T-cell (primary cell): ENCODE measurements at regions not wholly inside any gene's neighbourhood (a gene's known extent, or its start where the extent isn't known, plus 50 kb on each side); places are given as distances from the start of the nearest gene placed in this dataset.

Experiments used
- ATAC-seq, 4 experiments: fragments of 200-7000 bp in 3 of 4; fragments of 150-1000 bp in 1 of 4; cut with Tn5 transposase; replicated peaks in 1 of 4; 1 replicate in 3 of 4; 2 replicates in 1 of 4; pipeline ENCODE4 v1.10.0; 2021; ENCODE audit warnings: moderate library complexity in 3 of 4, mild to moderate bottlenecking in 2 of 4, moderate number of reproducible peaks in 1 of 4
- CTCF ChIA-PET, 2 donors: fragments of 300-600 bp; sonication (Branson Sonifier 250); formaldehyde crosslinking; loops; one replicate each; lab custom pipeline; 2022; ENCODE audit warnings: antibody characterized with exemption in 2 of 2; lab: Charles Lee
- POLR2A ChIA-PET, 2 donors: fragments of 300-600 bp; sonication (Branson Sonifier 250); formaldehyde crosslinking; loops; one replicate each; lab custom pipeline; 2022; ENCODE audit warnings: antibody characterized with exemption in 2 of 2; lab: Charles Lee
- DNase-seq, 35 experiments: peaks; one replicate each; pipeline versions ENCODE4 v3.0.0 to v3.0.0-alpha.2; 2013 to 2023
- H3K27ac ChIP-seq: one replicate; pipeline ENCODE4 v1.5.1; 2013; ENCODE audit warnings: low read length
- H3K27me3 ChIP-seq, 2 experiments: replicated peaks in 1 of 2; 1 replicate in 1 of 2; 2 replicates in 1 of 2; pipeline versions ENCODE4 v1.6.1 to v1.7.0; 2013; ENCODE audit warnings: low read length in 1 of 2, mixed read lengths in 1 of 2; ENCODE audit not compliant: control insufficient read depth in 2 of 2, insufficient read depth in 2 of 2; ENCODE audit errors: extremely low read depth in 1 of 2
- H3K36me3 ChIP-seq, 2 donors: 1 replicate in 1 of 2; 2 replicates in 1 of 2; pipeline versions ENCODE4 v1.6.1 to v1.7.0; 2013; ENCODE audit warnings: low read length in 1 of 2; ENCODE audit not compliant: control insufficient read depth in 2 of 2, insufficient read depth in 1 of 2; ENCODE audit errors: extremely low read depth in 1 of 2
- H3K4me1 ChIP-seq, 2 experiments: 1 replicate in 1 of 2; 2 replicates in 1 of 2; pipeline versions ENCODE4 v1.6.1 to v1.7.0; 2013; ENCODE audit warnings: low read length in 2 of 2, mixed read lengths in 1 of 2; ENCODE audit not compliant: insufficient read depth in 2 of 2, control insufficient read depth in 1 of 2; ENCODE audit errors: extremely low read depth in 1 of 2
- H3K4me3 ChIP-seq, 2 donors: 1 replicate in 1 of 2; 2 replicates in 1 of 2; pipeline versions ENCODE4 v1.5.1 to v1.7.0; 2013; ENCODE audit warnings: mild to moderate bottlenecking in 2 of 2, low read length in 1 of 2, moderate library complexity in 1 of 2; ENCODE audit not compliant: control insufficient read depth in 1 of 2; ENCODE audit errors: extremely low read depth in 1 of 2
- H3K9me3 ChIP-seq: 2 replicates; pipeline ENCODE4 v1.7.0; 2013
- H3K27ac Mint-ChIP-seq, 2 donors: one replicate each; pipeline ENCODE4 v1.8.0; 2020 to 2021; ENCODE audit warnings: mild to moderate bottlenecking in 2 of 2, mixed read lengths in 2 of 2
- H3K27me3 Mint-ChIP-seq, 2 donors: one replicate each; pipeline ENCODE4 v1.8.0; 2021 to 2022; ENCODE audit warnings: mixed read lengths in 2 of 2
- H3K36me3 Mint-ChIP-seq: one replicate; pipeline ENCODE4 v1.8.0; 2021; ENCODE audit warnings: mixed read lengths
- H3K4me1 Mint-ChIP-seq, 3 donors: one replicate each; pipeline ENCODE4 v1.8.0; 2020 to 2022; ENCODE audit warnings: mixed read lengths in 3 of 3, mild to moderate bottlenecking in 1 of 3
- H3K4me3 Mint-ChIP-seq, 3 donors: one replicate each; pipeline ENCODE4 v1.8.0; 2020 to 2022; ENCODE audit warnings: mild to moderate bottlenecking in 3 of 3, mixed read lengths in 3 of 3, moderate library complexity in 3 of 3
- H3K9me3 Mint-ChIP-seq, 3 donors: one replicate each; pipeline ENCODE4 v1.8.0; 2020 to 2022; ENCODE audit warnings: mixed read lengths in 3 of 3
- WGBS: methylation state at CpG from one replicate; pipeline ENCODE4 v1.1.5; 2013; ENCODE audit warnings: missing lambda C conversion rate; ENCODE audit not compliant: insufficient coverage; 5-methylcytosine and 5-hydroxymethylcytosine counted together

- Mint-ChIP-seq H3K27me3 (no peaks in the 10 kb centered on the region), H3K4me1 (peaks cover 8 to 14% (median 10%) of the 10 kb centered on the region in 3 donors), H3K9me3 (peaks cover 4 to 7% (median 7%) of the 10 kb centered on the region in 3 donors), H3K4me3 (no peak overlapping the region), H3K27ac (no peak overlapping the region), H3K36me3 (no peaks in the 10 kb centered on the region)
- H3K4me3 ChIP-seq = peak overlapping the region in 1 of 2 donors; percentile 1
- no peaks in the 10 kb centered on the region for H3K36me3 ChIP-seq
- ATAC-seq = no peak
- WGBS = 96% methylated on average over 3 of the region's 4 CpGs
- H3K9me3 ChIP-seq = no peaks in the 10 kb centered on the region
- peaks cover 0 to 2% of the 10 kb centered on the region in 2 experiments for H3K4me1 ChIP-seq
- DNase-seq = no peak
- H3K27ac ChIP-seq = no peak overlapping the region
- no peaks in the 10 kb centered on the region for H3K27me3 ChIP-seq
- CTCF ChIA-PET = no interaction called here
- POLR2A ChIA-PET = no interaction called here
These were observed 79.3 kb upstream of the ARL4D start for GRCh38 chr17:43319293-43320124.

DNA sequence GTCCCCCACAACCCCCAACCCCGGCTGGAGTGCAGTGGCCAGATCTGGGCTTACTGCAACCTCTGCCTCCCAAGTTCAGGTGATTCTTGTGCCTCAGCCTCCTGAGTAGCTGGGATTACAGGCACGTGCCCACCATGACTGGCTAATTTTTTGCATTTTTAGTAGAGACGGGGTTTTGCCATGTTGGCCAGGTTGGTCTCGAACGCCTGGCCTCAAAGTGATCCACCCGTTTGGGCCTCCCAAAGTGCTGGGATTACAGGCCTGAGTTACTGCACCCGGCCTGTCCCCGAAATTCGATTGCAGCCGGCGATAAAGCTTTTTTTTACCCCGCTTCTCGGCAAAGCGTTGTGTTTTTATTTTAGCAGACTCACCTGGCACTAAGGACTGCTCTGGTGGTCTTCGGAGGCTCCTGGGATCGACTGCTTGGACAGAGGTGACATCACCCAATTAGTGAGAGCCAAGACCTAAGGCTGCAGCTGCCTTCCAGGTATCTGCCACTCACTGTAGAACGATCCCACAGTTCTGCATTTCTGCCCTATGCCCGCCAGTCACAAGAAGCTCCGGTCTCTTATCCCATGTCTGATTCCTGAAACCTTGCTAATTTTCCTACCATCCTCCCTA, 82.2 kb upstream of the ARL4D start:
- peaks cover 6 to 14% (median 10%) of the 10 kb centered on the region in 3 donors for H3K4me1 Mint-ChIP-seq
- Histone ChIP-seq H3K27me3 (no peaks in the 10 kb centered on the region), H3K4me3 (no peak overlapping the region), H3K36me3 (no peaks in the 10 kb centered on the region), H3K9me3 (no peaks in the 10 kb centered on the region), H3K27ac (no peak overlapping the region), H3K4me1 (peaks cover 0 to 2% of the 10 kb centered on the region in 2 experiments)
- H3K27ac Mint-ChIP-seq = peak overlapping the region in 1 of 2 donors; percentile 64
- peaks cover 4 to 7% (median 7%) of the 10 kb centered on the region in 3 donors for H3K9me3 Mint-ChIP-seq
- peak in 4 of 35 experiments; percentile 6 to 34 (median 18) for DNase-seq
- no peaks in the 10 kb centered on the region for H3K27me3 Mint-ChIP-seq
- ChIA-PET CTCF (no interaction called here), POLR2A (interaction anchor here in 1 of 2 donors (3.0 kb wide), 1 partner anchor 44 kb away, joined by 59 read pairs; no protein-coding TSS in a partner anchor)
- ATAC-seq = no peak
- 80% methylated on average over 12 of the region's 19 CpGs for WGBS
- no peak overlapping the region for H3K4me3 Mint-ChIP-seq
- no peaks in the 10 kb centered on the region for H3K36me3 Mint-ChIP-seq

GRCh38 chr17:43315858-43316521, 82.2 kb upstream of the RNU2-1 start:
- ChIA-PET CTCF (interaction anchor here in 1 of 2 donors (0.7 to 1.4 kb wide), 8 partner anchors 18 to 146 kb away, joined by 3 to 10 read pairs (median 4); partner anchors contain the start of gene TMEM106A), POLR2A (interaction anchor here (0.6 to 3.0 kb wide), 6 partner anchors 45 to 514 kb away, joined by 3 to 59 read pairs (median 12); partner anchors contain the start of gene TMEM106A (in 1 of the 2))
- no peaks in the 10 kb centered on the region for H3K27me3 Mint-ChIP-seq
- no peak overlapping the region for H3K27ac Mint-ChIP-seq
- WGBS = 0% methylated on average over 5 of the region's 15 CpGs
- no peaks in the 10 kb centered on the region for H3K36me3 Mint-ChIP-seq
- no peaks in the 10 kb centered on the region for H3K9me3 ChIP-seq
- H3K4me3 Mint-ChIP-seq = no peak overlapping the region
- H3K27me3 ChIP-seq = no peaks in the 10 kb centered on the region
- no peak overlapping the region for H3K27ac ChIP-seq
- DNase-seq (no peak), ATAC-seq (no peak)
- H3K4me1 ChIP-seq = peaks cover 0 to 2% of the 10 kb centered on the region in 2 experiments
- peaks cover 6 to 14% (median 10%) of the 10 kb centered on the region in 3 donors for H3K4me1 Mint-ChIP-seq
- H3K4me3 ChIP-seq = no peak overlapping the region
- no peaks in the 10 kb centered on the region for H3K36me3 ChIP-seq
- peaks cover 4 to 7% (median 7%) of the 10 kb centered on the region in 3 donors for H3K9me3 Mint-ChIP-seq

DNA sequence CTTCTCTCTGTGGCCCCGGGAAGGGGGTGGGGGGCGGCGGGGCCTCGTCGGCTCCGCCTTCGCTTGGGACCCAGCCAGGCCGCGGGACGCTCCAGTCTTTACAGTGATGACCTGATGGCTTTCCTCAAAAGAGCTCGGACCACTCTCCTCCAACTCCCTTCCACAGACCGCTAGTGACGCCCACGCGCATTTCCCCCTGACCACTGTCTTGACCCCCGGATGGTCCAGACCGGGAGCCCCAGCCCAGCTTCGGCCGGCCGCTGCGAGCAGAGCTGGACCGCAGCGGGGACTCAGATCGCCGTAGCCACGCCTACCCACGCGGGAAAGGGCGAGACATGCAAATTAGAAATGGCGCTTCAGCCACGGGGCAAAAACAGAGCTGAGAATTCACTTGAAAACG, 81.6 kb upstream of the RNU2-1 start:
- no peaks in the 10 kb centered on the region for H3K27me3 Mint-ChIP-seq
- no peaks in the 10 kb centered on the region for H3K27me3 ChIP-seq
- no peak overlapping the region for H3K4me3 ChIP-seq
- no peak overlapping the region for H3K4me3 Mint-ChIP-seq
- H3K27ac ChIP-seq = no peak overlapping the region
- WGBS = 0% methylated on average over 27 of the region's 32 CpGs
- ATAC-seq = no peak
- H3K36me3 Mint-ChIP-seq = no peaks in the 10 kb centered on the region
- no peaks in the 10 kb centered on the region for H3K36me3 ChIP-seq
- no peak overlapping the region for H3K27ac Mint-ChIP-seq
- peaks cover 4 to 7% (median 7%) of the 10 kb centered on the region in 3 donors for H3K9me3 Mint-ChIP-seq
- POLR2A ChIA-PET = interaction anchor here (0.5 to 3.0 kb wide), 9 partner anchors 45 to 514 kb away, joined by 3 to 59 read pairs (median 8); partner anchors contain the start of gene TMEM106A (in 1 of the 2)
- H3K9me3 ChIP-seq = no peaks in the 10 kb centered on the region
- no peak for DNase-seq
- peaks cover 0 to 2% of the 10 kb centered on the region in 2 experiments for H3K4me1 ChIP-seq
- CTCF ChIA-PET = interaction anchor here in 1 of 2 donors (0.7 to 1.4 kb wide), 8 partner anchors 19 to 146 kb away, joined by 3 to 10 read pairs (median 4); partner anchors contain the start of gene TMEM106A
- H3K4me1 Mint-ChIP-seq = peaks cover 6 to 14% (median 10%) of the 10 kb centered on the region in 3 donors

DNA sequence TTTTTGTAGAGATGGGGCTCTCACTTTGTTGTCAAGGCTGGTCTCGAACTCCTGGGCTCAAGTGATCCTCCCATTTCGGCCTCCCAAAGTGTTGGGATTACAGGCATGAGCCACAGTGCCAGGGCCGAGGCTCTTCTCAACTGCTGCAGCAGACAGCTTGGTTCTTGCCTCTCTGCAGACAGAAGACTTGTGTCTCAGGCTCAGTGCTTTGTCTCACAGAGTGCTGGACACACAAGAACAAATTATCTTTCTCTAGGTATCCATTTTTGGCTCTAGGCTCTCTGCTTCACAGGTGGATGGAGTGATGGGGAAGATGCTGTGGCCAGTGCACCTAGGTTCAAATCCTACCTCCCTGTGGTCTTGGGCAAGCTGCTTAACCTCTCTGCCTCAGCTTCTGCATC, 80.8 kb upstream of the RNU2-1 start:
- Mint-ChIP-seq H3K36me3 (no peaks in the 10 kb centered on the region), H3K4me3 (peak overlapping the region in 1 of 3 donors; percentile 50), H3K4me1 (peaks cover 6 to 14% (median 10%) of the 10 kb centered on the region in 3 donors), H3K27me3 (no peaks in the 10 kb centered on the region), H3K27ac (no peak overlapping the region), H3K9me3 (peaks cover 4 to 7% (median 7%) of the 10 kb centered on the region in 3 donors)
- CTCF ChIA-PET = interaction anchor here in 1 of 2 donors (0.6 kb wide), 1 partner anchor 602 kb away, joined by 6 read pairs; no protein-coding TSS in a partner anchor
- Histone ChIP-seq H3K27ac (no peak overlapping the region), H3K27me3 (no peaks in the 10 kb centered on the region), H3K4me1 (peaks cover 0 to 2% of the 10 kb centered on the region in 2 experiments), H3K4me3 (no peak overlapping the region), H3K9me3 (no peaks in the 10 kb centered on the region), H3K36me3 (no peaks in the 10 kb centered on the region)
- DNase-seq = peak in 1 of 35 experiments; percentile 21
- POLR2A ChIA-PET = interaction anchor here (0.8 to 3.0 kb wide), 4 partner anchors 46 to 103 kb away, joined by 4 to 59 read pairs (median 20); partner anchors contain the start of gene TMEM106A (in 1 of the 2)
- 90% methylated on average over 3 of the region's 3 CpGs for WGBS
- no peak for ATAC-seq
